ENCODE measurements at regions not wholly inside any gene's neighbourhood (a gene's known extent, or its start where the extent isn't known, plus 50 kb on each side); places are given as distances from the start of the nearest gene placed in this dataset.

GRCh38 chr16:55209626-55210025 lies 114.4 kb upstream of the IRX6 start:
- TF ChIP-seq, protein P1, sequence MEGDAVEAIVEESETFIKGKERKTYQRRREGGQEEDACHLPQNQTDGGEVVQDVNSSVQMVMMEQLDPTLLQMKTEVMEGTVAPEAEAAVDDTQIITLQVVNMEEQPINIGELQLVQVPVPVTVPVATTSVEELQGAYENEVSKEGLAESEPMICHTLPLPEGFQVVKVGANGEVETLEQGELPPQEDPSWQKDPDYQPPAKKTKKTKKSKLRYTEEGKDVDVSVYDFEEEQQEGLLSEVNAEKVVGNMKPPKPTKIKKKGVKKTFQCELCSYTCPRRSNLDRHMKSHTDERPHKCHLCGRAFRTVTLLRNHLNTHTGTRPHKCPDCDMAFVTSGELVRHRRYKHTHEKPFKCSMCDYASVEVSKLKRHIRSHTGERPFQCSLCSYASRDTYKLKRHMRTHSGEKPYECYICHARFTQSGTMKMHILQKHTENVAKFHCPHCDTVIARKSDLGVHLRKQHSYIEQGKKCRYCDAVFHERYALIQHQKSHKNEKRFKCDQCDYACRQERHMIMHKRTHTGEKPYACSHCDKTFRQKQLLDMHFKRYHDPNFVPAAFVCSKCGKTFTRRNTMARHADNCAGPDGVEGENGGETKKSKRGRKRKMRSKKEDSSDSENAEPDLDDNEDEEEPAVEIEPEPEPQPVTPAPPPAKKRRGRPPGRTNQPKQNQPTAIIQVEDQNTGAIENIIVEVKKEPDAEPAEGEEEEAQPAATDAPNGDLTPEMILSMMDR (IDR thresholded peaks at IDR 0.05), result no peak
- TF ChIP-seq EP300 (IDR thresholded peaks at IDR 0.05) (no peak), POLR2A (IDR thresholded peaks at IDR 0.05) (no peak)

Data from tibial nerve (tissue), 4 donors.